ENCODE measurements at regions not wholly inside any gene's neighbourhood (a gene's known extent, or its start where the extent isn't known, plus 50 kb on each side); places are given as distances from the start of the nearest gene placed in this dataset.

DNA sequence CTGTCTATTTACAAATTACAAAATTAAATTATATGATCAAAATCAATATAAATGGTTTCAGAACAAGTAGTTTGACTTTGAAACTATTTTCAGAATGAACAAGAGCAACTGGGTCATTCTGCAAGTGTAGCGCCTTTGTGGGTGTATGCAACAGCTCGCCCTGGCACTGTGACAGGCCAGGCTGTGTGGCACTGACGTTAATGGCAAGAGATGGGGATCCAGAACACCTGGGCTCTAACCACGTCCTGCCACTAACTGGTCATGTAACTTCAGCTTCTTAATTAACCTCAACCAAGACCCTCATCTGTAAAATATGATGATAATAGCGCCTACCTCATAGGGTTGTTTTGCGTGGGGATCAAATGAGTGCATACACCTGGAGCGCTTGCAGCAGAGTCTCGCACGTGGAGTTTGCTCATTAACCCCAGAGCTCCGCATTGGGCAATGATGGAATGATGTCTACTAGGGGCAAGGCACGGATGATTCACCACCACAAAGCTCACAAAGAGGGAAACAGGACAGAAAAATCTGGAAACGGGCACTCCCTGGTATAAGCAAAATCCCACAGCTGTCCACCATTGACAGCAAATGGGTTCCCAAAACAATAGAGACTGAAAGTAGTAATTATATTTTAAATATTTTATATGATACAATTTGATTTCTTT, 639.4 kb downstream of the SEMA5A start (continued):
- TF ChIP-seq, protein P1, sequence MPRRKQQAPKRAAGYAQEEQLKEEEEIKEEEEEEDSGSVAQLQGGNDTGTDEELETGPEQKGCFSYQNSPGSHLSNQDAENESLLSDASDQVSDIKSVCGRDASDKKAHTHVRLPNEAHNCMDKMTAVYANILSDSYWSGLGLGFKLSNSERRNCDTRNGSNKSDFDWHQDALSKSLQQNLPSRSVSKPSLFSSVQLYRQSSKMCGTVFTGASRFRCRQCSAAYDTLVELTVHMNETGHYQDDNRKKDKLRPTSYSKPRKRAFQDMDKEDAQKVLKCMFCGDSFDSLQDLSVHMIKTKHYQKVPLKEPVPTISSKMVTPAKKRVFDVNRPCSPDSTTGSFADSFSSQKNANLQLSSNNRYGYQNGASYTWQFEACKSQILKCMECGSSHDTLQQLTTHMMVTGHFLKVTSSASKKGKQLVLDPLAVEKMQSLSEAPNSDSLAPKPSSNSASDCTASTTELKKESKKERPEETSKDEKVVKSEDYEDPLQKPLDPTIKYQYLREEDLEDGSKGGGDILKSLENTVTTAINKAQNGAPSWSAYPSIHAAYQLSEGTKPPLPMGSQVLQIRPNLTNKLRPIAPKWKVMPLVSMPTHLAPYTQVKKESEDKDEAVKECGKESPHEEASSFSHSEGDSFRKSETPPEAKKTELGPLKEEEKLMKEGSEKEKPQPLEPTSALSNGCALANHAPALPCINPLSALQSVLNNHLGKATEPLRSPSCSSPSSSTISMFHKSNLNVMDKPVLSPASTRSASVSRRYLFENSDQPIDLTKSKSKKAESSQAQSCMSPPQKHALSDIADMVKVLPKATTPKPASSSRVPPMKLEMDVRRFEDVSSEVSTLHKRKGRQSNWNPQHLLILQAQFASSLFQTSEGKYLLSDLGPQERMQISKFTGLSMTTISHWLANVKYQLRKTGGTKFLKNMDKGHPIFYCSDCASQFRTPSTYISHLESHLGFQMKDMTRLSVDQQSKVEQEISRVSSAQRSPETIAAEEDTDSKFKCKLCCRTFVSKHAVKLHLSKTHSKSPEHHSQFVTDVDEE (CRISPR knock-in tag; IDR thresholded peaks at IDR 0.05) = no peak
- TF ChIP-seq GLIS3 (CRISPR knock-in tag; IDR thresholded peaks at IDR 0.05) (no peak), ARNTL (CRISPR knock-in tag; IDR thresholded peaks at IDR 0.05; ENCODE audit: borderline replicate concordance, low read depth) (no peak), ZC3H10 (CRISPR knock-in tag; IDR thresholded peaks at IDR 0.05) (no peak), ESRRG (CRISPR knock-in tag; IDR thresholded peaks at IDR 0.05) (no peak)

DNA sequence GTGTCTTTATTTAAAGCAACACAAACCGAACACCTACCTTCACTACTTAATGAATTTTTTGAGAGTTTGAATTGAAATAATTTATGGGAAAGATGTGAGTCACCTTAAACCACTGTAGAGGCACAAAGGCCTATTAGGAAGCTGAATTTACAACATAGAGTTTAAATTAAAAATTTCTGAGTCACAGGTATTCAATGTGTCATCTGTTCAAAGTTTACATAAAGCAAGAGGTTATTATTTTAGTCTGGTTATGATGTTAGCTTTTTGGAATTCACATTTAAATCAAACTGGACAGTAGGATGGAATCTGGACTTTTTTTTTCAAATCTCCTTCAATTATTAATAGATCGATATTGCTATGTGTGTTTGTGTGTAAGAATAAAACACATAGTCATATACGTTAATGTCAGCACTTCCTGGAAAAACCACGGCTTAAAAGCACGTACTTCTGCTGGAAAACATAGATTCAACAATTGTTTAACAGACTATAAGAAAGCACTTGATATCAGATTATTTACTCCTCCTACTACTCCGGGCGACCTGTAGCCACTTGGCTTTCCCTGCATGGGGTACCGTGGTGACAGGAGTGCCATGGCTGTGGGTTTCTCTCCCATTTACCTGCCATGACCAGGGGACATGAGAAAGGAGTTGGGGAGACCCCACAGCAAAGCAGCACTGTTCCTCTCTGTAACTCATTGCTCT, 638.6 kb downstream of the SEMA5A start:
- ATAC-seq = peak; percentile 81

DNA sequence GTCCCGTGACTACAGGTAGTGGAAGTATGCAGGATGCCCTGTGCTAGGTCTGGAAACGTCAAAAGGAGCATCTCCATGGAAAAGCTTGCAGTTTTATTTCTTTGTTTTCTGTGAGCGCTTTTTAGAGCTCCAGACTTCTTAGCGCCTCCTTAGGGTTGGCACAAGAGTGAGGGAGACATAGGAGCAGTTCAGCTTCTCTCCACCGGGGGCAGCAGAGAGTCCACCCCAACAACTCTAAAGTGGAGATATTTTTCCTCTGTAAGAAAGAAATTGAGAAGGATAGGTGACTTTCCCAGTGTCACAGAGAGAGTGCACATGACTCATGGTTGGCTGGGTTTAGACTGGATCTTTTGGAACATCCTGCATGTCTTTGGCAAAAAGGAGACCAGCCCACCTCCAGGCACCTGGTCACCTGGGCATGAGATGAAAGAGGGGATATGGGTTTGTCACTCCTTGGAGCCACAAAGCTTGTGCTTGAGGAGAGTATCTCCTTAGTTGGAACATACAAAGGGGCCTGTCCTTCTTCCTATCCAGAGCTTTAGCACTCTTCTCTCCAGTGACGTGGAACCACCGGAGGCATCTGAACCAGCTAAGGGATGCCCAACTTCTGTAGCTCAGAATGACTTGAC, 637.7 kb downstream of the SEMA5A start:
- peak; percentile 86 for ATAC-seq
- no peak for TF ChIP-seq OSR1 (CRISPR knock-in tag; IDR thresholded peaks at IDR 0.05)
- TF ChIP-seq PPARA (CRISPR knock-in tag; IDR thresholded peaks at IDR 0.05; ENCODE audit: borderline replicate concordance) = no peak
- TF ChIP-seq CSDC2 (CRISPR knock-in tag; IDR thresholded peaks at IDR 0.05) = no peak
- no peak for TF ChIP-seq ZNF8 (CRISPR knock-in tag; IDR thresholded peaks at IDR 0.05)
- TF ChIP-seq ESRRG (CRISPR knock-in tag; IDR thresholded peaks at IDR 0.05) = no peak
- TF ChIP-seq ZNF565 (CRISPR knock-in tag; conservative IDR thresholded peaks at IDR 0.05; ENCODE audit: low read depth) = no peak
- no peak for TF ChIP-seq ARNTL (CRISPR knock-in tag; IDR thresholded peaks at IDR 0.05; ENCODE audit: borderline replicate concordance, low read depth)
- TF ChIP-seq, protein P2, sequence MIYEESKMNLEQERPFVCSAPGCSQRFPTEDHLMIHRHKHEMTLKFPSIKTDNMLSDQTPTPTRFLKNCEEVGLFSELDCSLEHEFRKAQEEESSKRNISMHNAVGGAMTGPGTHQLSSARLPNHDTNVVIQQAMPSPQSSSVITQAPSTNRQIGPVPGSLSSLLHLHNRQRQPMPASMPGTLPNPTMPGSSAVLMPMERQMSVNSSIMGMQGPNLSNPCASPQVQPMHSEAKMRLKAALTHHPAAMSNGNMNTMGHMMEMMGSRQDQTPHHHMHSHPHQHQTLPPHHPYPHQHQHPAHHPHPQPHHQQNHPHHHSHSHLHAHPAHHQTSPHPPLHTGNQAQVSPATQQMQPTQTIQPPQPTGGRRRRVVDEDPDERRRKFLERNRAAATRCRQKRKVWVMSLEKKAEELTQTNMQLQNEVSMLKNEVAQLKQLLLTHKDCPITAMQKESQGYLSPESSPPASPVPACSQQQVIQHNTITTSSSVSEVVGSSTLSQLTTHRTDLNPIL (CRISPR knock-in tag; IDR thresholded peaks at IDR 0.05; ENCODE audit: low read depth) = no peak
- TF ChIP-seq, protein P3, sequence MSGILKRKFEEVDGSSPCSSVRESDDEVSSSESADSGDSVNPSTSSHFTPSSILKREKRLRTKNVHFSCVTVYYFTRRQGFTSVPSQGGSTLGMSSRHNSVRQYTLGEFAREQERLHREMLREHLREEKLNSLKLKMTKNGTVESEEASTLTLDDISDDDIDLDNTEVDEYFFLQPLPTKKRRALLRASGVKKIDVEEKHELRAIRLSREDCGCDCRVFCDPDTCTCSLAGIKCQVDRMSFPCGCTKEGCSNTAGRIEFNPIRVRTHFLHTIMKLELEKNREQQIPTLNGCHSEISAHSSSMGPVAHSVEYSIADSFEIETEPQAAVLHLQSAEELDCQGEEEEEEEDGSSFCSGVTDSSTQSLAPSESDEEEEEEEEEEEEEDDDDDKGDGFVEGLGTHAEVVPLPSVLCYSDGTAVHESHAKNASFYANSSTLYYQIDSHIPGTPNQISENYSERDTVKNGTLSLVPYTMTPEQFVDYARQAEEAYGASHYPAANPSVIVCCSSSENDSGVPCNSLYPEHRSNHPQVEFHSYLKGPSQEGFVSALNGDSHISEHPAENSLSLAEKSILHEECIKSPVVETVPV (CRISPR knock-in tag; IDR thresholded peaks at IDR 0.05) = no peak
- no peak for TF ChIP-seq BACH2 (CRISPR knock-in tag; IDR thresholded peaks at IDR 0.05; ENCODE audit: borderline replicate concordance)
- TF ChIP-seq, protein P1 (CRISPR knock-in tag; IDR thresholded peaks at IDR 0.05) = no peak
- TF ChIP-seq ZFP30 (CRISPR knock-in tag; IDR thresholded peaks at IDR 0.05) = no peak

More for the DNA sequence above, 638.6 kb downstream of the SEMA5A start:
- TF ChIP-seq ISL1 (CRISPR knock-in tag; IDR thresholded peaks at IDR 0.05) = peak; percentile 83
- TF ChIP-seq, protein P2 (CRISPR knock-in tag; IDR thresholded peaks at IDR 0.05; ENCODE audit: low read depth) = 0 out of 2 replicates have a peak, but pooled peaks have one; percentile 35
- TF ChIP-seq, protein P4, sequence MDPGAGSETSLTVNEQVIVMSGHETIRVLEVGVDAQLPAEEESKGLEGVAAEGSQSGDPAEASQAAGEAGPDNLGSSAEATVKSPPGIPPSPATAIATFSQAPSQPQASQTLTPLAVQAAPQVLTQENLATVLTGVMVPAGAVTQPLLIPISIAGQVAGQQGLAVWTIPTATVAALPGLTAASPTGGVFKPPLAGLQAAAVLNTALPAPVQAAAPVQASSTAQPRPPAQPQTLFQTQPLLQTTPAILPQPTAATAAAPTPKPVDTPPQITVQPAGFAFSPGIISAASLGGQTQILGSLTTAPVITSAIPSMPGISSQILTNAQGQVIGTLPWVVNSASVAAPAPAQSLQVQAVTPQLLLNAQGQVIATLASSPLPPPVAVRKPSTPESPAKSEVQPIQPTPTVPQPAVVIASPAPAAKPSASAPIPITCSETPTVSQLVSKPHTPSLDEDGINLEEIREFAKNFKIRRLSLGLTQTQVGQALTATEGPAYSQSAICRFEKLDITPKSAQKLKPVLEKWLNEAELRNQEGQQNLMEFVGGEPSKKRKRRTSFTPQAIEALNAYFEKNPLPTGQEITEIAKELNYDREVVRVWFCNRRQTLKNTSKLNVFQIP (CRISPR knock-in tag; IDR thresholded peaks at IDR 0.05; ENCODE audit: borderline replicate concordance, low read depth) = no peak
- no peak for TF ChIP-seq BACH2 (CRISPR knock-in tag; IDR thresholded peaks at IDR 0.05; ENCODE audit: borderline replicate concordance)
- TF ChIP-seq TOX (CRISPR knock-in tag; IDR thresholded peaks at IDR 0.05; ENCODE audit: borderline replicate concordance) = peak; percentile 36; the same call in 1 of the 2 replicates
- TF ChIP-seq, protein P5, sequence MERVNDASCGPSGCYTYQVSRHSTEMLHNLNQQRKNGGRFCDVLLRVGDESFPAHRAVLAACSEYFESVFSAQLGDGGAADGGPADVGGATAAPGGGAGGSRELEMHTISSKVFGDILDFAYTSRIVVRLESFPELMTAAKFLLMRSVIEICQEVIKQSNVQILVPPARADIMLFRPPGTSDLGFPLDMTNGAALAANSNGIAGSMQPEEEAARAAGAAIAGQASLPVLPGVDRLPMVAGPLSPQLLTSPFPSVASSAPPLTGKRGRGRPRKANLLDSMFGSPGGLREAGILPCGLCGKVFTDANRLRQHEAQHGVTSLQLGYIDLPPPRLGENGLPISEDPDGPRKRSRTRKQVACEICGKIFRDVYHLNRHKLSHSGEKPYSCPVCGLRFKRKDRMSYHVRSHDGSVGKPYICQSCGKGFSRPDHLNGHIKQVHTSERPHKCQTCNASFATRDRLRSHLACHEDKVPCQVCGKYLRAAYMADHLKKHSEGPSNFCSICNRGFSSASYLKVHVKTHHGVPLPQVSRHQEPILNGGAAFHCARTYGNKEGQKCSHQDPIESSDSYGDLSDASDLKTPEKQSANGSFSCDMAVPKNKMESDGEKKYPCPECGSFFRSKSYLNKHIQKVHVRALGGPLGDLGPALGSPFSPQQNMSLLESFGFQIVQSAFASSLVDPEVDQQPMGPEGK (CRISPR knock-in tag; IDR thresholded peaks at IDR 0.05; ENCODE audit: borderline replicate concordance) = 0 out of 2 replicates have a peak, but pooled peaks have one; percentile 30

Measured in SK-N-SH treated with all-trans-retinoic acid at 6 μM for 48 hours (cell line).